IMR-90 (cell line): ENCODE measurements at regions not wholly inside any gene's neighbourhood (a gene's known extent, or its start where the extent isn't known, plus 50 kb on each side); places are given as distances from the start of the nearest gene placed in this dataset.

Source experiments
- ATAC-seq: fragments of 200-7000 bp; cut with Tn5 transposase; 2 replicates; pipeline ENCODE4 v1.9.1; 2020; ENCODE audit warnings: low read depth, mild to moderate bottlenecking, moderate library complexity
- BruUV-seq: library from RNA; stranded (reverse); fragments of 400-500 nt; replicated peaks from 2 replicates; lab custom pipeline; 2021; lab: Mats Ljungman, UMichigan
- CTCF ChIA-PET: fragments of 300-600 bp; formaldehyde crosslinking; extraction: SDS; loops from one replicate; lab custom pipeline; 2021; ENCODE audit warnings: antibody characterized with exemption; lab: Yijun Ruan, JAX
- POLR2A ChIA-PET: fragments of 300-600 bp; sonication (Branson Sonifier 250); formaldehyde crosslinking; loops from one replicate; lab custom pipeline; 2022; ENCODE audit warnings: antibody characterized with exemption; ENCODE audit not compliant: unreplicated experiment; lab: Charles Lee
- DNase-seq: peaks from one replicate; pipeline ENCODE4 v3.0.0; 2013
- H2AFZ ChIP-seq: replicated peaks from 2 replicates; pipeline ENCODE3; 2013; ENCODE audit warnings: low read length, mild to moderate bottlenecking; ENCODE audit not compliant: poor library complexity
- H2AK5ac ChIP-seq: 2 replicates; pipeline ENCODE4 v1.6.1; 2013; ENCODE audit warnings: low read depth, low read length, inconsistent platforms
- H2AK9ac ChIP-seq: replicated peaks from 2 replicates; pipeline ENCODE3; 2013; ENCODE audit warnings: mild to moderate bottlenecking, low read depth, low read length, moderate library complexity; ENCODE audit not compliant: poor library complexity
- H2BK120ac ChIP-seq: 2 replicates; pipeline ENCODE4 v1.6.1; 2013; ENCODE audit warnings: low read depth, low read length, inconsistent platforms
- H2BK15ac ChIP-seq: 3 replicates; pipeline ENCODE4 v1.6.1; 2013; ENCODE audit warnings: low read depth, low read length, inconsistent platforms
- H2BK20ac ChIP-seq: 2 replicates; pipeline ENCODE4 v1.6.1; 2013; ENCODE audit warnings: low read depth, mild to moderate bottlenecking, inconsistent platforms, low read length, moderate library complexity
- H2BK5ac ChIP-seq: 2 replicates; pipeline ENCODE4 v1.6.1; 2013; ENCODE audit warnings: mild to moderate bottlenecking, low read depth, low read length, inconsistent platforms; ENCODE audit not compliant: poor library complexity, severe bottlenecking
- H3K14ac ChIP-seq: replicated peaks from 2 replicates; pipeline ENCODE4 v1.6.1; 2013; ENCODE audit warnings: low read depth, low read length, inconsistent platforms
- H3K18ac ChIP-seq: 2 replicates; pipeline ENCODE4 v1.6.1; 2013; ENCODE audit warnings: low read depth, low read length, control low read depth
- H3K23ac ChIP-seq: 2 replicates; pipeline ENCODE4 v1.6.1; 2013; ENCODE audit warnings: low read depth, low read length, inconsistent platforms
- H3K27ac ChIP-seq: 2 replicates; pipeline ENCODE4 v1.5.1; 2013; ENCODE audit warnings: mild to moderate bottlenecking, control low read depth, low read length; ENCODE audit not compliant: insufficient read depth
- H3K27me3 ChIP-seq: 2 replicates; pipeline ENCODE4 v1.6.1; 2013; ENCODE audit warnings: low read length; ENCODE audit not compliant: control insufficient read depth, insufficient read depth
- H3K36me3 ChIP-seq: 2 replicates; pipeline ENCODE4 v1.6.1; 2013; ENCODE audit warnings: low read length, mixed read lengths; ENCODE audit not compliant: control insufficient read depth, insufficient read depth
- H3K4ac ChIP-seq: 2 replicates; pipeline ENCODE4 v1.6.1; 2013; ENCODE audit warnings: low read depth, low read length, inconsistent platforms
- H3K4me1 ChIP-seq: 2 replicates; pipeline ENCODE4 v1.6.1; 2013; ENCODE audit warnings: low read length, mixed read lengths; ENCODE audit not compliant: control insufficient read depth, insufficient read depth
- H3K4me2 ChIP-seq: 2 replicates; pipeline ENCODE4 v1.6.1; 2013; ENCODE audit warnings: low read depth, mild to moderate bottlenecking, control low read depth, low read length, moderate library complexity
- H3K4me3 ChIP-seq: 2 replicates; pipeline ENCODE4 v1.5.1; 2013; ENCODE audit warnings: low read depth, mild to moderate bottlenecking, control low read depth, low read length, moderate library complexity; ENCODE audit not compliant: insufficient read depth
- H3K56ac ChIP-seq: 2 replicates; pipeline ENCODE4 v1.6.1; 2013; ENCODE audit warnings: low read length, inconsistent platforms; ENCODE audit not compliant: insufficient read depth; ENCODE audit errors: extremely low read depth
- H3K79me1 ChIP-seq, 2 experiments: 2 replicates each; pipeline ENCODE4 v1.6.1; 2013; ENCODE audit warnings: low read length in 2 of 2, inconsistent platforms in 1 of 2, low read depth in 1 of 2
- H3K9ac ChIP-seq: 2 replicates; pipeline ENCODE4 v1.6.1; 2013; ENCODE audit warnings: low read depth, low read length, control low read depth
- H3K9me1 ChIP-seq: 2 replicates; pipeline ENCODE4 v1.6.1; 2013; ENCODE audit warnings: low read length, inconsistent platforms; ENCODE audit not compliant: insufficient read depth
- H3K9me3 ChIP-seq: 2 replicates; pipeline ENCODE4 v1.6.1; 2013; ENCODE audit warnings: low read length; ENCODE audit not compliant: control insufficient read depth, insufficient read depth
- H4K20me1 ChIP-seq: 2 replicates; pipeline ENCODE4 v1.6.1; 2013; ENCODE audit warnings: low read length, inconsistent platforms; ENCODE audit not compliant: insufficient read depth
- H4K5ac ChIP-seq: 2 replicates; pipeline ENCODE4 v1.6.1; 2013; ENCODE audit warnings: mild to moderate bottlenecking, low read depth, low read length, control low read depth
- H4K8ac ChIP-seq, 2 experiments: 2 replicates each; pipeline ENCODE4 v1.6.1; 2013; ENCODE audit warnings: low read depth in 2 of 2, low read length in 2 of 2, control low read depth in 1 of 2, inconsistent platforms in 1 of 2
- H4K91ac ChIP-seq: 2 replicates; pipeline ENCODE4 v1.6.1; 2013; ENCODE audit warnings: low read depth, low read length, inconsistent platforms; ENCODE audit not compliant: insufficient read depth
- BHLHE40 ChIP-seq: fragments of 150-350 bp; IDR thresholded peaks from 2 replicates; pipeline ENCODE4 v1.6.1; 2016; ENCODE audit warnings: mild to moderate bottlenecking, low read depth, low read length
- CEBPB ChIP-seq: IDR thresholded peaks from 2 replicates; pipeline ENCODE4 v1.6.1; 2012; ENCODE audit warnings: low read depth, low read length, improper control_type of control experiment
- CHD1 ChIP-seq: IDR thresholded peaks from 2 replicates; pipeline ENCODE4 v1.6.1; 2012; ENCODE audit warnings: low read depth, low read length, improper control_type of control experiment
- FOS ChIP-seq: fragments of 150-350 bp; IDR thresholded peaks from 2 replicates; pipeline ENCODE4 v1.6.1; 2016; ENCODE audit warnings: low read depth, low read length
- MAFK ChIP-seq: IDR thresholded peaks from 2 replicates; pipeline ENCODE4 v1.6.1; 2012; ENCODE audit warnings: low read depth, low read length, improper control_type of control experiment
- MAZ ChIP-seq: IDR thresholded peaks from 2 replicates; pipeline ENCODE4 v1.6.1; 2012; ENCODE audit warnings: low read depth, mild to moderate bottlenecking, low read length, improper control_type of control experiment, moderate library complexity, borderline replicate concordance
- MXI1 ChIP-seq: IDR thresholded peaks from 2 replicates; pipeline ENCODE4 v1.6.1; 2012; ENCODE audit warnings: low read depth, mild to moderate bottlenecking, low read length, moderate library complexity, borderline replicate concordance
- NFE2L2 ChIP-seq: fragments of 150-350 bp; IDR thresholded peaks from 2 replicates; pipeline ENCODE4 v1.6.1; 2016; ENCODE audit warnings: low read depth, mild to moderate bottlenecking, low read length
- POLR2A ChIP-seq: IDR thresholded peaks from 2 replicates; pipeline ENCODE4 v1.6.1; 2012; ENCODE audit warnings: mild to moderate bottlenecking, low read depth, low read length
- RAD21 ChIP-seq: IDR thresholded peaks from 2 replicates; pipeline ENCODE4 v1.6.1; 2012; ENCODE audit warnings: low read length, improper control_type of control experiment
- RCOR1 ChIP-seq: IDR thresholded peaks from 2 replicates; pipeline ENCODE4 v1.6.1; 2012; ENCODE audit warnings: mild to moderate bottlenecking, low read length, improper control_type of control experiment; ENCODE audit not compliant: insufficient replicate concordance
- RFX5 ChIP-seq: IDR thresholded peaks from 2 replicates; pipeline ENCODE4 v1.8.0; 2012; ENCODE audit warnings: low read depth, mild to moderate bottlenecking, low read length, moderate library complexity
- SMC3 ChIP-seq: fragments of 150-350 bp; IDR thresholded peaks from 2 replicates; pipeline ENCODE4 v1.6.1; 2016; ENCODE audit warnings: low read depth, mild to moderate bottlenecking, antibody characterized with exemption, low read length, moderate library complexity
- WGBS, 2 experiments: methylation state at CpG; one replicate each; pipeline versions ENCODE4 v1.1.5 to v1.1.7; 2013; ENCODE audit warnings: missing lambda C conversion rate in 2 of 2; ENCODE audit not compliant: insufficient read length in 1 of 2; ENCODE audit errors: extremely low coverage in 2 of 2; 5-methylcytosine and 5-hydroxymethylcytosine counted together
- dilution Hi-C: fragments of 300-500 bp; cut with HindIII; formaldehyde crosslinking; loops from one replicate; pipeline ENCODE4 v1.14.3; 2018; ENCODE audit warnings: low sequenced_read_pairs; ENCODE audit not compliant: unreplicated experiment
- in situ Hi-C: fragments of 300-500 bp; cut with MboI; formaldehyde crosslinking; loops from 3 replicates; pipeline ENCODE4 v1.14.3; 2019; ENCODE audit warnings: low sequenced_read_pairs, inconsistent platforms, mixed read lengths
- intact Hi-C: fragments of 100-400 bp; cut with micrococcal nuclease; formaldehyde crosslinking; loops from 2 replicates; pipeline ENCODE4 v1.10.0; 2022
- TF ChIP-seq, protein P1 (sequence below): conservative IDR thresholded peaks from 2 replicates; pipeline ENCODE4 v1.5.1; 2012; ENCODE audit warnings: mild to moderate bottlenecking, low read depth, low read length, improper control_type of control experiment
- TF ChIP-seq, protein P2 (sequence below): fragments of 150-350 bp; IDR thresholded peaks from 2 replicates; pipeline ENCODE4 v1.6.1; 2016; ENCODE audit warnings: low read depth, mild to moderate bottlenecking, low read length, moderate library complexity, borderline replicate concordance
- TF ChIP-seq, protein P3 (sequence below): fragments of 150-350 bp; IDR thresholded peaks from 2 replicates; pipeline ENCODE4 v1.6.1; 2017; ENCODE audit warnings: mild to moderate bottlenecking, antibody characterized with exemption, low read length, low read depth

DNA sequence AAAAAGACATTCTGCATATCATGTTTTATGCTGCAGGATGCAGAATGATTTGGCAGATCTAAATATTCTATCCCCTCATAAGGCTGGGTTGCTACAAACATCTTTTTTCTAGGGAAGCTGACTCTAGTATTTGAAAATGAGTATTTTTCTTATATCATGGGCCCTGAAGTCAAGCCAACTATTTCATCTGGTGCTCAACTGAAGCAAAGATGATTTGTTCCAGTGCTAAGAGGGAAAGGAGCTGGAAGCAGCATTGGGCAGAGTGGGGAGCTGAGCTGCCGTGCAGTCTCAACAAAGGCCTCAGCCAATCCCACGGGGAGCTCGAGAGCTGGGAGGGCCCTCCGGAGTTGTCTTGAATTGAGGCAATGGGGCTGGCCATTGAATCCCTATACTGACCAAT is 155.3 kb upstream of the SLCO3A1 start:
- H3K36me3 ChIP-seq, result no peaks in the 10 kb centered on the region
- no peak overlapping the region for H4K5ac ChIP-seq
- DNase-seq (no peak), ATAC-seq (no peak)
- H4K91ac ChIP-seq, result no peak overlapping the region
- intact Hi-C loops (no loop called here), dilution Hi-C loops (no loop called here), in situ Hi-C loops (no loop called here)
- H3K14ac ChIP-seq, result no peak overlapping the region
- H3K4me2 ChIP-seq, result no peak overlapping the region
- BruUV-seq, result no TSS peak
- no peak overlapping the region for H3K4me3 ChIP-seq
- H3K27ac ChIP-seq, result no peak overlapping the region
- H4K20me1 ChIP-seq, result no peaks in the 10 kb centered on the region
- no peak overlapping the region for H2BK120ac ChIP-seq
- H3K9me3 ChIP-seq, result 0 out of 2 replicates have a peak, but pooled peaks cover 1% of the 10 kb centered on the region
- H3K27me3 ChIP-seq, result no peaks in the 10 kb centered on the region
- no peak overlapping the region for H2BK5ac ChIP-seq
- H2BK20ac ChIP-seq, result no peak overlapping the region
- no peak overlapping the region for H3K9ac ChIP-seq
- no peak overlapping the region for H3K56ac ChIP-seq
- no peak overlapping the region for H2AK5ac ChIP-seq
- no peak overlapping the region for H3K4ac ChIP-seq
- no peak overlapping the region for H2AK9ac ChIP-seq
- H3K79me1 ChIP-seq, result no peaks in the 10 kb centered on the region
- no peak overlapping the region for H2BK15ac ChIP-seq
- H4K8ac ChIP-seq, result no peak overlapping the region
- POLR2A ChIA-PET, result no interaction called here
- no peaks in the 10 kb centered on the region for H3K9me1 ChIP-seq
- TF ChIP-seq SMC3 (no peak), CEBPB (no peak), FOS (no peak), CHD1 (no peak), POLR2A (no peak), RCOR1 (no peak), NFE2L2 (no peak), BHLHE40 (no peak), RAD21 (no peak), RFX5 (no peak), MAZ (no peak), MAFK (no peak), MXI1 (no peak)
- TF ChIP-seq, protein P1, sequence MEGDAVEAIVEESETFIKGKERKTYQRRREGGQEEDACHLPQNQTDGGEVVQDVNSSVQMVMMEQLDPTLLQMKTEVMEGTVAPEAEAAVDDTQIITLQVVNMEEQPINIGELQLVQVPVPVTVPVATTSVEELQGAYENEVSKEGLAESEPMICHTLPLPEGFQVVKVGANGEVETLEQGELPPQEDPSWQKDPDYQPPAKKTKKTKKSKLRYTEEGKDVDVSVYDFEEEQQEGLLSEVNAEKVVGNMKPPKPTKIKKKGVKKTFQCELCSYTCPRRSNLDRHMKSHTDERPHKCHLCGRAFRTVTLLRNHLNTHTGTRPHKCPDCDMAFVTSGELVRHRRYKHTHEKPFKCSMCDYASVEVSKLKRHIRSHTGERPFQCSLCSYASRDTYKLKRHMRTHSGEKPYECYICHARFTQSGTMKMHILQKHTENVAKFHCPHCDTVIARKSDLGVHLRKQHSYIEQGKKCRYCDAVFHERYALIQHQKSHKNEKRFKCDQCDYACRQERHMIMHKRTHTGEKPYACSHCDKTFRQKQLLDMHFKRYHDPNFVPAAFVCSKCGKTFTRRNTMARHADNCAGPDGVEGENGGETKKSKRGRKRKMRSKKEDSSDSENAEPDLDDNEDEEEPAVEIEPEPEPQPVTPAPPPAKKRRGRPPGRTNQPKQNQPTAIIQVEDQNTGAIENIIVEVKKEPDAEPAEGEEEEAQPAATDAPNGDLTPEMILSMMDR, result no peak
- TF ChIP-seq, protein P2, sequence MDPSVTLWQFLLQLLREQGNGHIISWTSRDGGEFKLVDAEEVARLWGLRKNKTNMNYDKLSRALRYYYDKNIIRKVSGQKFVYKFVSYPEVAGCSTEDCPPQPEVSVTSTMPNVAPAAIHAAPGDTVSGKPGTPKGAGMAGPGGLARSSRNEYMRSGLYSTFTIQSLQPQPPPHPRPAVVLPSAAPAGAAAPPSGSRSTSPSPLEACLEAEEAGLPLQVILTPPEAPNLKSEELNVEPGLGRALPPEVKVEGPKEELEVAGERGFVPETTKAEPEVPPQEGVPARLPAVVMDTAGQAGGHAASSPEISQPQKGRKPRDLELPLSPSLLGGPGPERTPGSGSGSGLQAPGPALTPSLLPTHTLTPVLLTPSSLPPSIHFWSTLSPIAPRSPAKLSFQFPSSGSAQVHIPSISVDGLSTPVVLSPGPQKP, result no peak
- TF ChIP-seq, protein P3, sequence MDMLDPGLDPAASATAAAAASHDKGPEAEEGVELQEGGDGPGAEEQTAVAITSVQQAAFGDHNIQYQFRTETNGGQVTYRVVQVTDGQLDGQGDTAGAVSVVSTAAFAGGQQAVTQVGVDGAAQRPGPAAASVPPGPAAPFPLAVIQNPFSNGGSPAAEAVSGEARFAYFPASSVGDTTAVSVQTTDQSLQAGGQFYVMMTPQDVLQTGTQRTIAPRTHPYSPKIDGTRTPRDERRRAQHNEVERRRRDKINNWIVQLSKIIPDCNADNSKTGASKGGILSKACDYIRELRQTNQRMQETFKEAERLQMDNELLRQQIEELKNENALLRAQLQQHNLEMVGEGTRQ, result no peak
- WGBS, 2 experiments, result no CpG with 5 or more reads among the region's 4 CpGs
- H3K4me1 ChIP-seq, result peaks cover 2% of the 10 kb centered on the region; the same call in 1 of the 2 replicates
- no peak overlapping the region for H2AFZ ChIP-seq
- H3K18ac ChIP-seq, result no peak overlapping the region
- H3K23ac ChIP-seq, result no peak overlapping the region
- CTCF ChIA-PET, result no interaction called here
